K562 (cell line): ENCODE measurements at regions not wholly inside any gene's neighbourhood (a gene's known extent, or its start where the extent isn't known, plus 50 kb on each side); places are given as distances from the start of the nearest gene placed in this dataset.

ENCODE experiments used
- ATAC-seq: fragments of 200-7000 bp; cut with Tn5 transposase; 3 replicates; pipeline ENCODE4 v1.9.1; 2020; ENCODE audit warnings: moderate library complexity
- BruUV-seq: library from RNA; stranded (reverse); fragments of 400-500 nt; replicated peaks from 2 replicates; lab custom pipeline; 2021; lab: Mats Ljungman, UMichigan
- CTCF ChIA-PET: fragments of 300-600 bp; formaldehyde crosslinking; extraction: SDS; loops from one replicate; lab custom pipeline; 2021; ENCODE audit warnings: low intra/inter-chr PET ratio; lab: Yijun Ruan, JAX
- POLR2A ChIA-PET: fragments of 300-600, 350-650 bp; sonication (Branson Sonifier 250); formaldehyde crosslinking; extraction: SDS; loops from one replicate; lab custom pipeline; 2021; ENCODE audit warnings: antibody characterized with exemption, inconsistent platforms; lab: Yijun Ruan, JAX
- DNase-seq, 4 experiments: peaks; one replicate each; pipeline versions ENCODE4 v3.0.0 to v3.0.0-alpha.2; 2011 to 2018; ENCODE audit warnings: low spot score in 3 of 4, mixed read lengths in 3 of 4; ENCODE audit errors: extremely low read depth in 1 of 4
- FAIRE-seq: peaks from 2 replicates; lab custom pipeline; 2011; peaks lifted over from hg19 to GRCh38; lab: Jason Lieb, UNC
- H2AFZ ChIP-seq: 2 replicates; pipeline ENCODE4 v1.6.0; 2011; ENCODE audit warnings: low read depth, low read length, control low read depth, inconsistent platforms
- H3K27ac ChIP-seq: fragments of 200-600 bp; 3 replicates; pipeline ENCODE4 v1.8.0; 2011; ENCODE audit warnings: low read depth, mild to moderate bottlenecking, control low read depth, inconsistent platforms, low read length, moderate library complexity, mixed read lengths; ENCODE audit errors: extremely low read depth
- H3K27me3 ChIP-seq, 2 experiments: fragments of 300-600 bp in 1 of 2; 2 replicates in 1 of 2; 3 replicates in 1 of 2; pipeline versions ENCODE4 v1.6.0 to v1.8.0; 2011; ENCODE audit warnings: inconsistent platforms in 2 of 2, low read length in 2 of 2, mild to moderate bottlenecking in 1 of 2, mixed read lengths in 1 of 2, moderate library complexity in 1 of 2; ENCODE audit not compliant: control insufficient read depth in 2 of 2, insufficient read depth in 2 of 2
- H3K36me3 ChIP-seq: fragments of 300-600 bp; 3 replicates; pipeline ENCODE4 v1.8.0; 2011; ENCODE audit warnings: mild to moderate bottlenecking, low read length, inconsistent platforms; ENCODE audit not compliant: control insufficient read depth, insufficient read depth
- H3K4me1 ChIP-seq, 2 experiments: fragments of 200-600 bp in 1 of 2; replicated peaks in 1 of 2; 2 replicates in 1 of 2; 3 replicates in 1 of 2; pipeline versions ENCODE4 v1.5.1 to v1.8.0; 2011; ENCODE audit warnings: inconsistent platforms in 2 of 2, low read length in 2 of 2, mild to moderate bottlenecking in 1 of 2, mixed read lengths in 1 of 2, moderate library complexity in 1 of 2; ENCODE audit not compliant: control insufficient read depth in 2 of 2, insufficient read depth in 2 of 2
- H3K4me2 ChIP-seq: 2 replicates; pipeline ENCODE4 v1.6.1; 2011; ENCODE audit warnings: low read length, control low read depth, inconsistent platforms, mixed read lengths; ENCODE audit not compliant: insufficient read depth
- H3K4me3 ChIP-seq: fragments of 200-600 bp; sonication (generic), shearing (Covaris generic); 2 replicates; pipeline ENCODE4 v1.5.1; 2016; ENCODE audit warnings: control low read depth, inconsistent platforms
- H3K79me2 ChIP-seq: fragments of 200-600 bp; 3 replicates; pipeline ENCODE4 v1.8.0; 2011; ENCODE audit warnings: low read length, inconsistent platforms; ENCODE audit not compliant: control insufficient read depth, insufficient read depth
- H3K9ac ChIP-seq, 2 experiments: 2 replicates each; pipeline versions ENCODE4 v1.6.0 to v1.6.1; 2011; ENCODE audit warnings: low read depth in 2 of 2, low read length in 2 of 2, control low read depth in 1 of 2, inconsistent platforms in 1 of 2, mild to moderate bottlenecking in 1 of 2, mixed read lengths in 1 of 2; ENCODE audit not compliant: insufficient read depth in 1 of 2
- H3K9me1 ChIP-seq: one replicate; pipeline ENCODE4 v1.6.0; 2011; ENCODE audit warnings: inconsistent platforms, mild to moderate bottlenecking, low read length, moderate library complexity; ENCODE audit not compliant: control insufficient read depth, insufficient read depth
- H3K9me3 ChIP-seq: replicated peaks from 2 replicates; pipeline ENCODE4 v1.5.1; 2011; ENCODE audit warnings: low read depth, low read length, inconsistent platforms; ENCODE audit not compliant: control insufficient read depth, insufficient read depth
- H4K20me1 ChIP-seq: replicated peaks from 2 replicates; pipeline ENCODE4 v1.6.1; 2011; ENCODE audit warnings: low read length, inconsistent platforms, mixed read lengths; ENCODE audit not compliant: control insufficient read depth, insufficient read depth
- C11orf30 ChIP-seq: fragments of 450-650 bp; IDR thresholded peaks from 2 replicates; pipeline ENCODE4 v1.6.1; 2016; ENCODE audit warnings: low read depth, mild to moderate bottlenecking
- GTF2A2 ChIP-seq: IDR thresholded peaks from 2 replicates; pipeline ENCODE4 v1.6.1; 2016; ENCODE audit warnings: mild to moderate bottlenecking, missing genetic modification characterization, missing compliant biosample characterization
- ZNF316 ChIP-seq: fragments of 450-650 bp; IDR thresholded peaks from 2 replicates; pipeline ENCODE4 v1.6.1; 2016
- in situ Hi-C: fragments of 300-500 bp; cut with MboI; formaldehyde crosslinking; loops from 4 replicates; pipeline ENCODE4 v1.15.0; 2018; ENCODE audit warnings: inconsistent platforms, mixed read lengths
- intact Hi-C: fragments of 100-400 bp; cut with micrococcal nuclease; formaldehyde crosslinking; loops from 2 replicates; pipeline ENCODE4 v1.14.2; 2022
- TF ChIP-seq, protein P1 (sequence below): IDR thresholded peaks from 2 replicates; pipeline ENCODE4 v1.6.1; 2011; ENCODE audit warnings: borderline replicate concordance, low read depth, mild to moderate bottlenecking, moderate library complexity, low read length; ENCODE audit not compliant: insufficient read depth, poor library complexity, severe bottlenecking
- TF ChIP-seq, protein P2 (sequence below): fragments of 250-450 bp; sonication (Bioruptor Pico); IDR thresholded peaks from 2 replicates; pipeline ENCODE4 v1.4.0; 2020; ENCODE audit warnings: mild to moderate bottlenecking, moderate library complexity, borderline replicate concordance
- TF ChIP-seq, protein P3 (sequence below): IDR thresholded peaks from 2 replicates; pipeline ENCODE4 v1.6.1; 2011; ENCODE audit not compliant: insufficient read length; ENCODE audit errors: extremely low read depth

DNA sequence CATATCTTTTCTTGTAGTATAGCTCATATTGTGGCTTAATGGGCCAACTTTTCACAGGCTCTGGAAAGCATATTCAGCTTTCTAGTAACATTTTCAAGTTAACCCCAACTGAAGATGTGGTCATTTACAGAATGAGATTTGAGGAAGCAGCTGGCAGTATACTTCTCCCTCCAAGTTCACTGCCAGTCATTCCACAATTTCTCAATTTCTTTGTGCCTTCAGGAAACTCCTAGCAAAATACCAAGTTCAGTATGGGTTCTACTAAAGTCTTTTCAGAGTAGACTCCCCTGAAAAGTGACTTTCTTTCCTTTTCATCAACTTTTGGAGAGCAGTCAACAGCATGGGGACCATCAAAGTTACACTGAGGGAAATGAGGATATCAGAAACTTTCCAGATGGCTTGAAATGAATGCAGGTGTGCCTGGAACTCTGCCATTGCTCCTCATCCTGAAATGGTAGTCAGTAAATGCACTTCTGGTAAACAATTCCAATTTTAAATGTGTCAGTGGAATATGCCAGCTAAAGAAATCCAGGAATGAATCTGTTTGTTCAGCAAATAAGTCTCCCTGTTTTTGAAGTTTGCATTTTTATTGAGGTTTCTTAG lies 81.5 kb upstream of the TEX13D start:
- TF ChIP-seq, protein P1, sequence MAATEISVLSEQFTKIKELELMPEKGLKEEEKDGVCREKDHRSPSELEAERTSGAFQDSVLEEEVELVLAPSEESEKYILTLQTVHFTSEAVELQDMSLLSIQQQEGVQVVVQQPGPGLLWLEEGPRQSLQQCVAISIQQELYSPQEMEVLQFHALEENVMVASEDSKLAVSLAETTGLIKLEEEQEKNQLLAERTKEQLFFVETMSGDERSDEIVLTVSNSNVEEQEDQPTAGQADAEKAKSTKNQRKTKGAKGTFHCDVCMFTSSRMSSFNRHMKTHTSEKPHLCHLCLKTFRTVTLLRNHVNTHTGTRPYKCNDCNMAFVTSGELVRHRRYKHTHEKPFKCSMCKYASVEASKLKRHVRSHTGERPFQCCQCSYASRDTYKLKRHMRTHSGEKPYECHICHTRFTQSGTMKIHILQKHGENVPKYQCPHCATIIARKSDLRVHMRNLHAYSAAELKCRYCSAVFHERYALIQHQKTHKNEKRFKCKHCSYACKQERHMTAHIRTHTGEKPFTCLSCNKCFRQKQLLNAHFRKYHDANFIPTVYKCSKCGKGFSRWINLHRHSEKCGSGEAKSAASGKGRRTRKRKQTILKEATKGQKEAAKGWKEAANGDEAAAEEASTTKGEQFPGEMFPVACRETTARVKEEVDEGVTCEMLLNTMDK: no peak
- TF ChIP-seq, protein P2, sequence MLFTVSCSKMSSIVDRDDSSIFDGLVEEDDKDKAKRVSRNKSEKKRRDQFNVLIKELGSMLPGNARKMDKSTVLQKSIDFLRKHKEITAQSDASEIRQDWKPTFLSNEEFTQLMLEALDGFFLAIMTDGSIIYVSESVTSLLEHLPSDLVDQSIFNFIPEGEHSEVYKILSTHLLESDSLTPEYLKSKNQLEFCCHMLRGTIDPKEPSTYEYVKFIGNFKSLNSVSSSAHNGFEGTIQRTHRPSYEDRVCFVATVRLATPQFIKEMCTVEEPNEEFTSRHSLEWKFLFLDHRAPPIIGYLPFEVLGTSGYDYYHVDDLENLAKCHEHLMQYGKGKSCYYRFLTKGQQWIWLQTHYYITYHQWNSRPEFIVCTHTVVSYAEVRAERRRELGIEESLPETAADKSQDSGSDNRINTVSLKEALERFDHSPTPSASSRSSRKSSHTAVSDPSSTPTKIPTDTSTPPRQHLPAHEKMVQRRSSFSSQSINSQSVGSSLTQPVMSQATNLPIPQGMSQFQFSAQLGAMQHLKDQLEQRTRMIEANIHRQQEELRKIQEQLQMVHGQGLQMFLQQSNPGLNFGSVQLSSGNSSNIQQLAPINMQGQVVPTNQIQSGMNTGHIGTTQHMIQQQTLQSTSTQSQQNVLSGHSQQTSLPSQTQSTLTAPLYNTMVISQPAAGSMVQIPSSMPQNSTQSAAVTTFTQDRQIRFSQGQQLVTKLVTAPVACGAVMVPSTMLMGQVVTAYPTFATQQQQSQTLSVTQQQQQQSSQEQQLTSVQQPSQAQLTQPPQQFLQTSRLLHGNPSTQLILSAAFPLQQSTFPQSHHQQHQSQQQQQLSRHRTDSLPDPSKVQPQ: no peak
- 0 out of 2 replicates have a peak, but pooled peaks have one; percentile 7 for TF ChIP-seq ZNF316
- TF ChIP-seq GTF2A2 (tag): no peak
- TF ChIP-seq, protein P3, sequence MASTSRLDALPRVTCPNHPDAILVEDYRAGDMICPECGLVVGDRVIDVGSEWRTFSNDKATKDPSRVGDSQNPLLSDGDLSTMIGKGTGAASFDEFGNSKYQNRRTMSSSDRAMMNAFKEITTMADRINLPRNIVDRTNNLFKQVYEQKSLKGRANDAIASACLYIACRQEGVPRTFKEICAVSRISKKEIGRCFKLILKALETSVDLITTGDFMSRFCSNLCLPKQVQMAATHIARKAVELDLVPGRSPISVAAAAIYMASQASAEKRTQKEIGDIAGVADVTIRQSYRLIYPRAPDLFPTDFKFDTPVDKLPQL: no peak
- no peak for TF ChIP-seq C11orf30
- TF ChIP-seq, all 486 proteins: peak for 1
- H3K9me1 ChIP-seq: no peaks in the 10 kb centered on the region
- H2AFZ ChIP-seq: no peak overlapping the region
- POLR2A ChIA-PET: no interaction called here
- ATAC-seq (no peak), FAIRE-seq (no peak), DNase-seq (no peak)
- intact Hi-C loops: no loop called here
- H3K4me3 ChIP-seq: no peak overlapping the region
- no peaks in the 10 kb centered on the region for H3K9me3 ChIP-seq
- H3K4me2 ChIP-seq: no peak overlapping the region
- no peaks in the 10 kb centered on the region for H3K4me1 ChIP-seq
- no peak overlapping the region for H3K27ac ChIP-seq
- H3K27me3 ChIP-seq: no peaks in the 10 kb centered on the region
- no TSS peak for BruUV-seq
- CTCF ChIA-PET: no interaction called here
- H3K36me3 ChIP-seq: no peaks in the 10 kb centered on the region
- no peak overlapping the region for H3K9ac ChIP-seq
- H4K20me1 ChIP-seq: no peaks in the 10 kb centered on the region
- H3K79me2 ChIP-seq: no peaks in the 10 kb centered on the region
- in situ Hi-C loops: no loop called here
